K562 (cell line): ENCODE measurements at regions not wholly inside any gene's neighbourhood (a gene's known extent, or its start where the extent isn't known, plus 50 kb on each side); places are given as distances from the start of the nearest gene placed in this dataset.

ENCODE experiments used
- ATAC-seq: fragments of 200-7000 bp; cut with Tn5 transposase; 3 replicates; pipeline ENCODE4 v1.9.1; 2020; ENCODE audit warnings: moderate library complexity
- BruUV-seq: library from RNA; stranded (reverse); fragments of 400-500 nt; replicated peaks from 2 replicates; lab custom pipeline; 2021; lab: Mats Ljungman, UMichigan
- CTCF ChIA-PET: fragments of 300-600 bp; formaldehyde crosslinking; extraction: SDS; loops from one replicate; lab custom pipeline; 2021; ENCODE audit warnings: low intra/inter-chr PET ratio; lab: Yijun Ruan, JAX
- POLR2A ChIA-PET: fragments of 300-600, 350-650 bp; sonication (Branson Sonifier 250); formaldehyde crosslinking; extraction: SDS; loops from one replicate; lab custom pipeline; 2021; ENCODE audit warnings: antibody characterized with exemption, inconsistent platforms; lab: Yijun Ruan, JAX
- DNase-seq, 4 experiments: peaks; one replicate each; pipeline versions ENCODE4 v3.0.0 to v3.0.0-alpha.2; 2011 to 2018; ENCODE audit warnings: low spot score in 3 of 4, mixed read lengths in 3 of 4; ENCODE audit errors: extremely low read depth in 1 of 4
- FAIRE-seq: peaks from 2 replicates; lab custom pipeline; 2011; peaks lifted over from hg19 to GRCh38; lab: Jason Lieb, UNC
- H2AFZ ChIP-seq: 2 replicates; pipeline ENCODE4 v1.6.0; 2011; ENCODE audit warnings: low read depth, low read length, control low read depth, inconsistent platforms
- H3K27ac ChIP-seq: fragments of 200-600 bp; 3 replicates; pipeline ENCODE4 v1.8.0; 2011; ENCODE audit warnings: low read depth, mild to moderate bottlenecking, control low read depth, inconsistent platforms, low read length, moderate library complexity, mixed read lengths; ENCODE audit errors: extremely low read depth
- H3K27me3 ChIP-seq, 2 experiments: fragments of 300-600 bp in 1 of 2; 2 replicates in 1 of 2; 3 replicates in 1 of 2; pipeline versions ENCODE4 v1.6.0 to v1.8.0; 2011; ENCODE audit warnings: inconsistent platforms in 2 of 2, low read length in 2 of 2, mild to moderate bottlenecking in 1 of 2, mixed read lengths in 1 of 2, moderate library complexity in 1 of 2; ENCODE audit not compliant: control insufficient read depth in 2 of 2, insufficient read depth in 2 of 2
- H3K36me3 ChIP-seq: fragments of 300-600 bp; 3 replicates; pipeline ENCODE4 v1.8.0; 2011; ENCODE audit warnings: mild to moderate bottlenecking, low read length, inconsistent platforms; ENCODE audit not compliant: control insufficient read depth, insufficient read depth
- H3K4me1 ChIP-seq, 2 experiments: fragments of 200-600 bp in 1 of 2; replicated peaks in 1 of 2; 2 replicates in 1 of 2; 3 replicates in 1 of 2; pipeline versions ENCODE4 v1.5.1 to v1.8.0; 2011; ENCODE audit warnings: inconsistent platforms in 2 of 2, low read length in 2 of 2, mild to moderate bottlenecking in 1 of 2, mixed read lengths in 1 of 2, moderate library complexity in 1 of 2; ENCODE audit not compliant: control insufficient read depth in 2 of 2, insufficient read depth in 2 of 2
- H3K4me2 ChIP-seq: 2 replicates; pipeline ENCODE4 v1.6.1; 2011; ENCODE audit warnings: low read length, control low read depth, inconsistent platforms, mixed read lengths; ENCODE audit not compliant: insufficient read depth
- H3K4me3 ChIP-seq: fragments of 200-600 bp; sonication (generic), shearing (Covaris generic); 2 replicates; pipeline ENCODE4 v1.5.1; 2016; ENCODE audit warnings: control low read depth, inconsistent platforms
- H3K79me2 ChIP-seq: fragments of 200-600 bp; 3 replicates; pipeline ENCODE4 v1.8.0; 2011; ENCODE audit warnings: low read length, inconsistent platforms; ENCODE audit not compliant: control insufficient read depth, insufficient read depth
- H3K9ac ChIP-seq, 2 experiments: 2 replicates each; pipeline versions ENCODE4 v1.6.0 to v1.6.1; 2011; ENCODE audit warnings: low read depth in 2 of 2, low read length in 2 of 2, control low read depth in 1 of 2, inconsistent platforms in 1 of 2, mild to moderate bottlenecking in 1 of 2, mixed read lengths in 1 of 2; ENCODE audit not compliant: insufficient read depth in 1 of 2
- H3K9me1 ChIP-seq: one replicate; pipeline ENCODE4 v1.6.0; 2011; ENCODE audit warnings: inconsistent platforms, mild to moderate bottlenecking, low read length, moderate library complexity; ENCODE audit not compliant: control insufficient read depth, insufficient read depth
- H3K9me3 ChIP-seq: replicated peaks from 2 replicates; pipeline ENCODE4 v1.5.1; 2011; ENCODE audit warnings: low read depth, low read length, inconsistent platforms; ENCODE audit not compliant: control insufficient read depth, insufficient read depth
- H4K20me1 ChIP-seq: replicated peaks from 2 replicates; pipeline ENCODE4 v1.6.1; 2011; ENCODE audit warnings: low read length, inconsistent platforms, mixed read lengths; ENCODE audit not compliant: control insufficient read depth, insufficient read depth
- ARID3A ChIP-seq: IDR thresholded peaks from 2 replicates; pipeline ENCODE4 v1.6.1; 2012; ENCODE audit warnings: low read depth, low read length, improper control_type of control experiment, borderline replicate concordance
- ATF7 ChIP-seq: fragments of 450-650 bp; IDR thresholded peaks from 2 replicates; pipeline ENCODE4 v1.7.1; 2014; ENCODE audit warnings: mild to moderate bottlenecking, moderate library complexity
- C11orf30 ChIP-seq: fragments of 450-650 bp; IDR thresholded peaks from 2 replicates; pipeline ENCODE4 v1.6.1; 2016; ENCODE audit warnings: low read depth, mild to moderate bottlenecking
- CSDE1 ChIP-seq, 2 experiments: fragments of 450-650 bp; IDR thresholded peaks; 2 replicates each; pipeline ENCODE4 v1.6.1; 2016; ENCODE audit warnings: mild to moderate bottlenecking in 1 of 2
- FOXK2 ChIP-seq, 2 experiments: fragments of 450-650 bp; IDR thresholded peaks in 1 of 2; conservative IDR thresholded peaks in 1 of 2; 2 replicates each; pipeline ENCODE4 v1.6.1; 2016; ENCODE audit warnings: low read depth in 2 of 2, mild to moderate bottlenecking in 1 of 2
- GTF2E2 ChIP-seq: fragments of 200-800 bp; sonication (Bioruptor generic); IDR thresholded peaks from 2 replicates; pipeline ENCODE4 v1.6.1; 2016; ENCODE audit warnings: missing genetic modification characterization, missing compliant biosample characterization
- MEF2A ChIP-seq: IDR thresholded peaks from 2 replicates; pipeline ENCODE4 v1.6.1; 2011; ENCODE audit warnings: low read depth, mild to moderate bottlenecking, low read length, moderate library complexity; ENCODE audit not compliant: control insufficient read depth
- MLX ChIP-seq, 2 experiments: fragments of 450-650 bp in 1 of 2; sonication (generic) in 1 of 2; formaldehyde crosslinking; conservative IDR thresholded peaks; 2 replicates each; pipeline versions ENCODE4 v1.4.0 to v1.8.1; 2020 to 2022; ENCODE audit warnings: mild to moderate bottlenecking in 1 of 2, missing genetic modification reagents in 1 of 2
- NFE2L1 ChIP-seq: fragments of 450-650 bp; IDR thresholded peaks from 2 replicates; pipeline ENCODE4 v1.6.1; 2016; ENCODE audit warnings: missing genetic modification characterization, low read depth, mild to moderate bottlenecking, missing compliant biosample characterization, moderate library complexity, borderline replicate concordance
- POLR2A ChIP-seq: fragments of 450-650 bp; conservative IDR thresholded peaks from 2 replicates; pipeline ENCODE4 v1.6.1; 2016
- PRMT5 ChIP-seq: sonication (generic); formaldehyde crosslinking; IDR thresholded peaks from 2 replicates; pipeline ENCODE4 v1.5.0; 2020; ENCODE audit warnings: missing genetic modification reagents
- RFX5 ChIP-seq: IDR thresholded peaks from 2 replicates; pipeline ENCODE4 v1.6.1; 2011; ENCODE audit warnings: low read depth, mild to moderate bottlenecking, improper control_type of control experiment, low read length
- SIN3A ChIP-seq, 2 experiments: fragments of 150-350 bp in 1 of 2; IDR thresholded peaks; 2 replicates each; pipeline ENCODE4 v1.6.1; 2011 to 2016; ENCODE audit warnings: borderline replicate concordance in 2 of 2, low read depth in 2 of 2, low read length in 2 of 2, mild to moderate bottlenecking in 2 of 2, moderate library complexity in 2 of 2; ENCODE audit not compliant: control insufficient read depth in 1 of 2
- TGIF2 ChIP-seq: sonication (generic); formaldehyde crosslinking; IDR thresholded peaks from 2 replicates; pipeline ENCODE4 v1.8.1; 2022; ENCODE audit warnings: mild to moderate bottlenecking, missing genetic modification reagents, moderate library complexity
- ZBTB26 ChIP-seq: fragments of 450-650 bp; formaldehyde crosslinking; IDR thresholded peaks from 2 replicates; pipeline ENCODE4 v1.4.0; 2022; ENCODE audit warnings: missing genetic modification characterization
- ZNF282 ChIP-seq: sonication (generic); formaldehyde crosslinking; IDR thresholded peaks from 2 replicates; pipeline ENCODE4 v1.8.1; 2023; ENCODE audit warnings: missing genetic modification reagents
- ZNF347 ChIP-seq: fragments of 450-650 bp; formaldehyde crosslinking; IDR thresholded peaks from 2 replicates; pipeline ENCODE4 v1.4.0; 2020; ENCODE audit warnings: low read depth, mild to moderate bottlenecking, moderate library complexity
- ZNF449 ChIP-seq: fragments of 250-450 bp; sonication (Bioruptor Pico); IDR thresholded peaks from 2 replicates; pipeline ENCODE4 v1.8.0; 2022; ENCODE audit warnings: moderate library complexity, mild to moderate bottlenecking, inconsistent platforms
- ZNF766 ChIP-seq: fragments of 200-800 bp; sonication (Bioruptor generic); conservative IDR thresholded peaks from 2 replicates; pipeline ENCODE4 v1.6.1; 2016; ENCODE audit warnings: missing genetic modification characterization, missing compliant biosample characterization
- WGBS: fragments of 100-300 bp; shearing (Covaris generic); methylation state at CpG from one replicate; pipeline ENCODE4 v1.1.6; 2016; ENCODE audit warnings: low coverage, mixed read lengths; ENCODE audit not compliant: insufficient coverage; ENCODE audit errors: missing lambda C conversion rate; 5-methylcytosine and 5-hydroxymethylcytosine counted together
- in situ Hi-C: fragments of 300-500 bp; cut with MboI; formaldehyde crosslinking; loops from 4 replicates; pipeline ENCODE4 v1.15.0; 2018; ENCODE audit warnings: inconsistent platforms, mixed read lengths
- intact Hi-C: fragments of 100-400 bp; cut with micrococcal nuclease; formaldehyde crosslinking; loops from 2 replicates; pipeline ENCODE4 v1.14.2; 2022

GRCh38 chr3:28989646-28990089 lies 291.2 kb upstream of the RBMS3 start:
- Histone ChIP-seq H3K9ac (no peak overlapping the region), H3K4me3 (no peak overlapping the region), H3K9me3 (peaks cover 4% of the 10 kb centered on the region; the same call in 1 of the 2 replicates), H3K9me1 (no peaks in the 10 kb centered on the region), H3K79me2 (no peaks in the 10 kb centered on the region), H3K36me3 (no peaks in the 10 kb centered on the region), H4K20me1 (no peaks in the 10 kb centered on the region), H3K27ac (no peak overlapping the region), H3K4me1 (no peaks in the 10 kb centered on the region), H3K27me3 (no peaks in the 10 kb centered on the region), H3K4me2 (no peak overlapping the region), H2AFZ (no peak overlapping the region)
- no peak for ATAC-seq
- in situ Hi-C loops = no loop called here
- intact Hi-C loops = no loop called here
- CTCF ChIA-PET = no interaction called here
- no TSS peak for BruUV-seq
- no peak for DNase-seq
- FAIRE-seq = no peak
- POLR2A ChIA-PET = no interaction called here
- 5% methylated on average over 2 of the region's 2 CpGs for WGBS
- TF ChIP-seq PRMT5 (CRISPR knock-in tag) = no peak
- no peak for TF ChIP-seq ZNF347 (CRISPR knock-in tag)
- TF ChIP-seq ZNF449 (CRISPR knock-in tag) = no peak
- TF ChIP-seq GTF2E2 (tag) = no peak
- no peak for TF ChIP-seq ATF7
- TF ChIP-seq ARID3A = no peak
- TF ChIP-seq MLX (CRISPR knock-in tag; conservative IDR thresholded peaks at IDR 0.05) = no peak
- TF ChIP-seq CSDE1 (IDR thresholded peaks at IDR 0.05) = no peak
- no peak for TF ChIP-seq ZNF282 (CRISPR knock-in tag)
- TF ChIP-seq SIN3A (IDR thresholded peaks at IDR 0.05; ENCODE audit: borderline replicate concordance in 2 of 2, control insufficient read depth in 1 of 2, low read depth in 2 of 2, low read length in 2 of 2) = no peak
- TF ChIP-seq POLR2A = no peak
- no peak for TF ChIP-seq RFX5
- TF ChIP-seq NFE2L1 (tag) = no peak
- TF ChIP-seq MEF2A = no peak
- TF ChIP-seq C11orf30 = no peak
- no peak for TF ChIP-seq TGIF2 (CRISPR knock-in tag)
- TF ChIP-seq ZNF766 (CRISPR knock-in tag) = no peak
- TF ChIP-seq FOXK2 (conservative IDR thresholded peaks at IDR 0.05 in 1 of 2, IDR thresholded peaks at IDR 0.05 in 1 of 2; ENCODE audit: low read depth in 2 of 2) = no peak
- no peak for TF ChIP-seq ZBTB26 (CRISPR knock-in tag)
